IgD-negative memory B cell (primary cell): ENCODE measurements at regions not wholly inside any gene's neighbourhood (a gene's known extent, or its start where the extent isn't known, plus 50 kb on each side); places are given as distances from the start of the nearest gene placed in this dataset.
"Not testable (repeated sequence)": the region's sequence is repeated elsewhere in the genome, so short reads cannot be mapped to it uniquely, and the experiment has no call there.

Source experiments
- H3K27ac Mint-ChIP-seq, 3 donors: one replicate each; pipeline ENCODE4 v1.8.0; 2020 to 2022; ENCODE audit warnings: mild to moderate bottlenecking in 3 of 3, mixed read lengths in 3 of 3, moderate library complexity in 1 of 3
- H3K27me3 Mint-ChIP-seq: one replicate; pipeline ENCODE4 v1.8.0; 2021; ENCODE audit warnings: mixed read lengths
- H3K36me3 Mint-ChIP-seq: one replicate; pipeline ENCODE4 v1.8.0; 2020; ENCODE audit warnings: mild to moderate bottlenecking, mixed read lengths
- H3K4me1 Mint-ChIP-seq, 3 donors: one replicate each; pipeline ENCODE4 v1.8.0; 2020 to 2022; ENCODE audit warnings: mixed read lengths in 3 of 3, mild to moderate bottlenecking in 1 of 3
- H3K4me3 Mint-ChIP-seq, 4 donors: one replicate each; pipeline ENCODE4 v1.8.0; 2020 to 2022; ENCODE audit warnings: mild to moderate bottlenecking in 4 of 4, mixed read lengths in 4 of 4, moderate library complexity in 3 of 4
- H3K9me3 Mint-ChIP-seq, 3 donors: one replicate each; pipeline ENCODE4 v1.8.0; 2020 to 2021; ENCODE audit warnings: mixed read lengths in 3 of 3, mild to moderate bottlenecking in 1 of 3

DNA sequence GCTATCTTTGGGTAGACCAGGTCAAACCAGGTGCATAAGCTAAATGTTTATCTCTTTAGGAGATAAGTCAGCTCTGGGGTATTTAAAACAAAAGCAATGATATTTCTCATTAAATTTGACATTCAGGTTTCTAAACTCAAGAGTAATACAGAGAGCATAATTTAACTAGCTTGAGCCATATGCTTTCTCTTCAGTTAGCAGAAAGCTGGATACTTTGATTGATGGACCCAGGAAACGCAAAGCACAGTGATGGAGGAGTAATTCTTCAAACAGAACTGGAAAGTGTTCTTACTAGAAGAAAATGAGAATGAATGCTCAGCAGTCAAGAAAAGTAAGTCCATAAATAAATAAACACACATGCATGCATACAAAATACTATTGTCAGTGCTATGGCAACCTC lies 885.7 kb upstream of the RAG2 start:
- Mint-ChIP-seq H3K4me1 (no peaks in the 10 kb centered on the region), H3K27ac (no peak overlapping the region), H3K36me3 (no peaks in the 10 kb centered on the region), H3K9me3 (peaks cover 3 to 18% (median 3%) of the 10 kb centered on the region in 3 donors), H3K27me3 (no peaks in the 10 kb centered on the region), H3K4me3 (no peak overlapping the region)

- no peak overlapping the region for H3K27ac Mint-ChIP-seq
- H3K4me1 Mint-ChIP-seq = no peaks in the 10 kb centered on the region
- peaks cover 2% of the 10 kb centered on the region for H3K36me3 Mint-ChIP-seq
- no peak overlapping the region for H3K4me3 Mint-ChIP-seq
- no peaks in the 10 kb centered on the region for H3K27me3 Mint-ChIP-seq
- H3K9me3 Mint-ChIP-seq = peaks cover 2 to 9% (median 8%) of the 10 kb centered on the region in 3 donors
Observed at GRCh38 chr11:37474889-37475288, 876.9 kb upstream of the RAG2 start.

GRCh38 chr11:37468344-37468743 lies 870.3 kb upstream of the RAG2 start:
- H3K27ac Mint-ChIP-seq = no peak overlapping the region
- H3K4me1 Mint-ChIP-seq = no peaks in the 10 kb centered on the region
- H3K9me3 Mint-ChIP-seq = peaks cover 4 to 7% (median 4%) of the 10 kb centered on the region in 3 donors
- no peak overlapping the region for H3K4me3 Mint-ChIP-seq
- H3K36me3 Mint-ChIP-seq = peaks cover 2% of the 10 kb centered on the region
- H3K27me3 Mint-ChIP-seq = no peaks in the 10 kb centered on the region

GRCh38 chr11:37465221-37465620 lies 867.2 kb upstream of the RAG2 start:
- Mint-ChIP-seq H3K27ac (no peak overlapping the region), H3K9me3 (peaks cover 2 to 8% (median 5%) of the 10 kb centered on the region in 3 donors), H3K36me3 (no peaks in the 10 kb centered on the region), H3K4me1 (no peaks in the 10 kb centered on the region), H3K4me3 (no peak overlapping the region), H3K27me3 (no peaks in the 10 kb centered on the region)

- no peak overlapping the region for H3K27ac Mint-ChIP-seq
Observed at GRCh38 chr11:37459456-37459855, 861.4 kb upstream of the RAG2 start.

GRCh38 chr11:37456746-37457145 lies 858.7 kb upstream of the RAG2 start:
- Mint-ChIP-seq H3K27me3 (no peaks in the 10 kb centered on the region), H3K4me3 (no peak overlapping the region)

More at GRCh38 chr11:37459456-37459855, 861.4 kb upstream of the RAG2 start:
- Mint-ChIP-seq H3K27me3 (no peaks in the 10 kb centered on the region), H3K36me3 (peaks cover 1% of the 10 kb centered on the region), H3K4me3 (no peak overlapping the region), H3K9me3 (peaks cover 3 to 11% (median 4%) of the 10 kb centered on the region in 3 donors), H3K4me1 (no peaks in the 10 kb centered on the region)

DNA sequence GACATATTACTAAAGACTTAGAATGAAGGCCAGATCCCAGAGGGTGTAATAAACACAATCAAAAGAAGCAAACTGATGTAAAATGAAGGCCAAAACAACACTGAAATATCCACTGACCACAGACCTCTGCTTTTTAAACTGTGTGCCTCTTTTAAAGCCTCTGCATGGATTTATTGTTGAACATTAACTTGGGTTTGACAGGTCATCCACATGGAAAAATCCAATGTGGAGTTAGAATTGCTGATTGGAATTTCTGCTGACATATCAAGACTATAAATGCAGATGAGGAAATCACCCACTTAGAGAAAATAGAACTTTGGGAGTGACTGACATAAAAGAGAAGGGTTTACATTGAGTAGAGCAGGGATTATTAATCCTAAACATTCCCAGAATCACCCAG lies 853.9 kb upstream of the RAG2 start:
- Mint-ChIP-seq H3K36me3 (peaks cover 3% of the 10 kb centered on the region), H3K9me3 (peaks cover 0 to 7% (median 3%) of the 10 kb centered on the region in 3 donors), H3K27me3 (no peaks in the 10 kb centered on the region), H3K27ac (no peak overlapping the region), H3K4me3 (no peak overlapping the region), H3K4me1 (no peaks in the 10 kb centered on the region)

More at GRCh38 chr11:37456746-37457145, 858.7 kb upstream of the RAG2 start:
- Mint-ChIP-seq H3K4me1 (no peaks in the 10 kb centered on the region), H3K36me3 (peaks cover 3% of the 10 kb centered on the region), H3K27ac (no peak overlapping the region), H3K9me3 (peaks cover 3 to 9% (median 4%) of the 10 kb centered on the region in 3 donors)

GRCh38 chr11:37450613-37451012 lies 852.6 kb upstream of the RAG2 start:
- Mint-ChIP-seq H3K9me3 (peaks cover 0 to 4% (median 0%) of the 10 kb centered on the region in 3 donors), H3K36me3 (peaks cover 3% of the 10 kb centered on the region), H3K4me1 (no peaks in the 10 kb centered on the region), H3K27me3 (no peaks in the 10 kb centered on the region), H3K27ac (no peak overlapping the region), H3K4me3 (no peak overlapping the region)

DNA sequence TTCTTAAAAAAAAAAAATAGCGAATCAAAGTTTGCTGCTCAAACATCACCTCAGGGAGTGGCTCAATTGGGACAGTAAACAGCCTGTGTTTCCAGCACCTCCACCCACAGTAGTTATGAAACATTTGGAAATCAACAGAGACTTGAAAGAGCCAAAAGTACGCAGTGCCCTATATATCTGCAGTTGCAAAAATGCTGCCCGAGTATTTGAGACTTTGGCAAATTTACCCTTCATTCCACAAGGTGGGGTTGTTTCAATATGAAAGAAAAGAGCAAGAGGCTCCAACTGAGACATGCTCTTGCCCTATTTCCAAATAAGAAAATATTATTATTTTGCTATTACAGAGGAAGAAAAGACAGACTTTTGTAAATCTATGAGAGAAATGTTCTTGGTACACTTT lies 851.1 kb upstream of the RAG2 start:
- Mint-ChIP-seq H3K9me3 (peaks cover 0 to 2% (median 0%) of the 10 kb centered on the region in 3 donors), H3K27me3 (no peaks in the 10 kb centered on the region), H3K4me1 (no peaks in the 10 kb centered on the region), H3K27ac (no peak overlapping the region), H3K4me3 (no peak overlapping the region), H3K36me3 (peaks cover 2% of the 10 kb centered on the region)

GRCh38 chr11:37442576-37442975 lies 844.5 kb upstream of the RAG2 start:
- Mint-ChIP-seq H3K27me3 (no peaks in the 10 kb centered on the region), H3K9me3 (peaks cover 0 to 3% (median 0%) of the 10 kb centered on the region in 3 donors), H3K4me1 (no peaks in the 10 kb centered on the region), H3K36me3 (no peaks in the 10 kb centered on the region), H3K27ac (no peak overlapping the region), H3K4me3 (no peak overlapping the region)

- not testable (repeated sequence) for H3K4me1 Mint-ChIP-seq, H3K27me3 Mint-ChIP-seq, H3K4me3 Mint-ChIP-seq, H3K36me3 Mint-ChIP-seq, H3K9me3 Mint-ChIP-seq, H3K27ac Mint-ChIP-seq
Observed at GRCh38 chr11:37431633-37432230, 833.7 kb upstream of the RAG2 start.

DNA sequence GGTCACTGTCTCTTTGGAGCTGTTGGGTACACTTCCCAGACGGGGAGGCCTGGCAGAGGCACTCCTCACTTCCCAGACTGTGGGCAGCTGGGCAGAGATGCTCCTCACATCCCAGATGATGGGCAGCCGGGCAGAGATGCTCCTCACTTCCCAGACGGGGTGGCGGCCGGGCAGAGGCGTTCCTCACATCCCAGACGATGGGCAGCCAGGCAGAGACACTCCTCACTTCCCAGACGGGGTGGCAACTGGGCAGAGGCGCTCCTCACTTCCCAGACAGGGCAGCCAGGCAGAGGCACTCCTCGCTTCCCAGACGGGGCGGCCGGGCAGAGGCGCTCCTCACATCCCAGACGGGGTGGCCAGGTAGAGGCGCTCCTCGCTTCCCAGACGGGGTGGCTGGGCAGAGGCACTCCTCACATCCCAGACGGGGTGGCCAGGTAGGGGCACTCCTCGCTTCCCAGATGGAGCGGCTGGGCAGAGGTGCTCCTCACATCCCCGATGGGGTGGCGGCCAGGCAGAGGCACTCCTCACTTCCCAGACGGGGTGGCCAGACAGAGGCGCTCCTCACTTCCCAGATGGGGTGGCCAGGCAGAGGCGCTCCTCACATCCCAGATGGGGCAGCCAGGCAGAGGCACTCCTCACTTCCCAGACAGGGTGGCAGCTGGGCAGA lies 833.1 kb upstream of the RAG2 start:
- H3K4me3 Mint-ChIP-seq, H3K9me3 Mint-ChIP-seq, H3K27ac Mint-ChIP-seq, H3K4me1 Mint-ChIP-seq, H3K36me3 Mint-ChIP-seq, H3K27me3 Mint-ChIP-seq: not testable (repeated sequence)

DNA sequence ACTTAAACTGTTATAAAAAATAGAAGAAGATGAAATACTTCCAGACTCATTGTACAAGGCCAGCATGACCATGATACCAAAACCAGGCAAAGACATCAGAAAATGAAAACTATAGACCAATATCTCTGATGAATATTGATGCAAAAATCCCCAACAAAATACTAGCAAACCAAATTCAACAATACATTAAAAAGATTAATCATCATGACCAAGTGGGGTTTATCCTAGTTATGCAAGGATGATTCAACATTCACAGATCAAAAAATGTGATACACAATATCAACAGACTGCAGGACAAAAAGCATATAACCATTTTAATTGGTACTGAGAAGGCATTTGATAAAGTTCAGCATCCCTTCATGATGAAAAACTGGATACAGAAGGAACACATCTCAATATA lies 824.5 kb upstream of the RAG2 start:
- Mint-ChIP-seq H3K4me3 (no peak overlapping the region), H3K9me3 (peaks cover 0 to 39% (median 13%) of the 10 kb centered on the region in 3 donors), H3K27ac (no peak overlapping the region), H3K4me1 (peaks cover 0 to 1% (median 0%) of the 10 kb centered on the region in 3 donors), H3K36me3 (peaks cover 1% of the 10 kb centered on the region), H3K27me3 (no peaks in the 10 kb centered on the region)

DNA sequence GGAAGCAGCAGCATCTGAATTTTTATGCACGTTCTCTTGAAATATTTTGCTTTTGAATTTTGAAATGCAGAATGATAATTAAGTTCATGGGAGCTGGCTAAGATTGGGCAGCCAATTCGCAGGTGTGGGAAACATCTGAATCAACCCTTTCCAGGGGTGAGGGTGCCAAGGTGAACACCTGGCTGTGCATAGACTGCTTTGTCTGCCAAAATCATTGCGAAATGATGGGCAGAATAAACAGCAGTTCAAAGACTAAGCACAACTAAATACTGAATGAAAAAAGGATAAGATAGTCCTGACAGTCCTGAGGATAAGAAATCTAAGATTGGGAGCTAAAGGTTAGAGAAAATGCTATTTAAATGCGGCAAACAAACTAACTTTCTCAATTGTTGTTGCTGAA lies 813.3 kb upstream of the RAG2 start:
- Mint-ChIP-seq H3K36me3 (no peaks in the 10 kb centered on the region), H3K9me3 (peaks cover 3 to 13% (median 3%) of the 10 kb centered on the region in 3 donors), H3K27me3 (no peaks in the 10 kb centered on the region), H3K27ac (no peak overlapping the region), H3K4me1 (no peaks in the 10 kb centered on the region), H3K4me3 (no peak overlapping the region)

GRCh38 chr11:37409124-37409523 lies 811.1 kb upstream of the RAG2 start:
- Mint-ChIP-seq H3K4me1 (no peaks in the 10 kb centered on the region), H3K27me3 (no peaks in the 10 kb centered on the region), H3K4me3 (no peak overlapping the region), H3K36me3 (no peaks in the 10 kb centered on the region), H3K27ac (no peak overlapping the region), H3K9me3 (peaks cover 0 to 9% (median 5%) of the 10 kb centered on the region in 3 donors)

DNA sequence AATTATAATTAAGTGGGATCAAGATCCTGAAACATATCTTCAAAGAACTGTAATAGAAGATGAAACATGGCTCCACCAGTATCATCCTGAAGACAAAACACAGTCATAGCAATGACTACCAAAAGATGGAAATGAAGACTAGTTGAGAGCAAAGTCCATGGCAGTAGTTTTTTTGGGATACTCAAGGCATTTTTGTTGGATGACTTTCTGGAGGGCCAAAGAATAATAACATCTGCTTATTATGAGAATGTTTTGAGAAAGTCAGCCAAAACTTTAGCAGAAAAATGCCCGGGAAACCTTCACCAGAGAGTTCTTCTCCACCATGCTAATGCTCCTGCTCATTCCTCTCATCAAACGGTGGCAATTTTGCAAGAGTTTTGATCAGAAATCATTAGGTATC lies 809.4 kb upstream of the RAG2 start:
- Mint-ChIP-seq H3K9me3 (peaks cover 4 to 12% (median 10%) of the 10 kb centered on the region in 3 donors), H3K4me3 (no peak overlapping the region), H3K4me1 (no peaks in the 10 kb centered on the region), H3K36me3 (no peaks in the 10 kb centered on the region), H3K27me3 (no peaks in the 10 kb centered on the region), H3K27ac (no peak overlapping the region)
